GM13977 (cell line): ENCODE measurements at regions not wholly inside any gene's neighbourhood (a gene's known extent, or its start where the extent isn't known, plus 50 kb on each side); places are given as distances from the start of the nearest gene placed in this dataset.

Experiments
- DNase-seq: peaks from one replicate; pipeline ENCODE4 v3.0.0; 2012; ENCODE audit warnings: low spot score
- CTCF ChIP-seq: IDR thresholded peaks from 2 replicates; pipeline ENCODE4 v1.5.1; 2012; ENCODE audit warnings: mild to moderate bottlenecking, control low read depth; ENCODE audit not compliant: insufficient read depth; ENCODE audit errors: extremely low read depth, missing control alignments
- in situ Hi-C: fragments of 300-500 bp; cut with MboI; formaldehyde crosslinking; loops from one replicate; pipeline ENCODE4 v1.12.0; 2022; ENCODE audit warnings: low sequenced_read_pairs, low pct_unique_long_range_greater_than_20kb, mixed read lengths, inconsistent platforms; ENCODE audit not compliant: unreplicated experiment

GRCh38 chr3:99365979-99366378, 272.4 kb upstream of the COL8A1 start:
- no peak for DNase-seq
- in situ Hi-C loops, result no loop called here
- TF ChIP-seq CTCF, result no peak

- no peak for TF ChIP-seq CTCF
- DNase-seq, result no peak
- in situ Hi-C loops, result no loop called here
These were observed 273.0 kb upstream of the COL8A1 start for GRCh38 chr3:99365396-99365795.

- DNase-seq, result no peak
- in situ Hi-C loops, result no loop called here
- no peak for TF ChIP-seq CTCF
These were observed 281.3 kb upstream of the COL8A1 start for GRCh38 chr3:99357131-99357530.

GRCh38 chr3:99356696-99357095, 281.7 kb upstream of the COL8A1 start:
- no peak for DNase-seq
- no peak for TF ChIP-seq CTCF
- in situ Hi-C loops, result no loop called here

GRCh38 chr3:99355465-99355864, 282.9 kb upstream of the COL8A1 start:
- DNase-seq, result no peak
- in situ Hi-C loops, result no loop called here
- no peak for TF ChIP-seq CTCF

GRCh38 chr3:99352811-99353210, 285.6 kb upstream of the COL8A1 start:
- in situ Hi-C loops, result no loop called here
- no peak for TF ChIP-seq CTCF
- DNase-seq, result no peak

GRCh38 chr3:99351122-99351521, 287.3 kb upstream of the COL8A1 start:
- no peak for TF ChIP-seq CTCF
- in situ Hi-C loops, result no loop called here
- DNase-seq, result no peak
